GM19035 (cell line): ENCODE measurements at regions not wholly inside any gene's neighbourhood (a gene's known extent, or its start where the extent isn't known, plus 50 kb on each side); places are given as distances from the start of the nearest gene placed in this dataset.
"Not testable (repeated sequence)": the region's sequence is repeated elsewhere in the genome, so short reads cannot be mapped to it uniquely, and the experiment has no call there.

ENCODE experiments used
- ATAC-seq: cut with Tn5 transposase; IDR thresholded peaks from one replicate; pipeline ENCODE4 v1.9.1; 2021; ENCODE audit not compliant: unreplicated experiment

- no peak for ATAC-seq
Observed at GRCh38 chr3:164303894-164304293, 774.4 kb downstream of the SI start.

DNA sequence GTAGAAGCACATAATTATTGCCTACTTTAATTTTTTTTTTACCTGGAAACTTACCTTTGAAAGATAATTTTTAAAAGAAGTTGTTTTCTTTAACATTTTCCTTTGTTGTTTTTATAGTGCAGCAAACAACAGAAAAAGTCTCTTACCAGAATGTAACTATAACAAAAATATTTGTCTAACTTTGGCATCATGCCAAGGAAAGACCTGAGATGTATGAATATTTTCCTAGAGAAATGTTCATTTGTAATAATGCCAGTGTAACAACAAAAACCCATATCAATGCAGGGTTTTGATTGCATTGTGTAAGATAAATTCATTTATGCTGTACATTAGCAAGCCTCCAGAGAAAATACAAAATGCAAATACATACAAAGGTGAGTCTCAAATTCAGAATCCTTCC, 775.7 kb downstream of the SI start:
- ATAC-seq, result no peak

GRCh38 chr3:164291486-164291885, 786.8 kb downstream of the SI start:
- ATAC-seq, result not testable (repeated sequence)

DNA sequence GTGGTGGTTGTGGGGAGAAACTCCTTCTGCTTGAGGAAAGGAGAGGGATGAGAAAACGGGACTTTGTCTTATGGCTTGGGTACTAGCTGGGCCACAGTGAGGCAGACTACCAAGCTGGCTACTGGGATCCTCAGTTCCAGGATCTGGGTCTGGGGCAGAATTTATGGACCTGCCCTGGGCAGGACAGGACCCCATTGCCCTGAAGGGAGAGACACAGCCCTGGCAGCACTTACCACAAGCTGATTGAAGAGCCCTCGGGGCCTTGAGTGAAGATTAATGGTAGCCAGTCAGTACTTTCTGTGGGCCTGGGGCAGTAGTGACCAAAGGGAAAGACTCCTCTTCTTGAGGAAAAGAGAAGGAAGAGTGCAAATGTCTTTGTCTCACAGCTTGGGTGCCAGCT, 799.7 kb downstream of the SI start:
- ATAC-seq, result no peak

DNA sequence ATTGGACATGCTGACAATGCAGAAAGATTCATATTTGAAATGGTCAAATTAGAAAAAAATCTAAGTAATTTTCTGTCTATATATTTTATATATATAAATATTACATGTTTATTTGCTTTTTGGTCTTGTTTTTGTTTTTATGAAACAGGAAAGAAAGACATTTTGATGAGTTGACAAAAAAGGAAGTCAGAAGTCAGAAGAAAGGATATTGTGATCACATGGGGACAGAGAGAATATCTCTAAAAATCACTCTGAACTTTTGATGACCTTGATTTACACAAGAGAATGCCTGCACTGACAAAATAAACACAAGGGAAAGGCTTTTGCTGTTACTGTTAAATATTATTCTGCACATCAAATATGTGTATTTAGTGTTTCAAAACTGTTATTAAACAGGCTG, 811.2 kb downstream of the SI start:
- ATAC-seq, result no peak

- ATAC-seq, result no peak
Observed at GRCh38 chr3:164250923-164251322, 827.4 kb downstream of the SI start.

- no peak for ATAC-seq
Observed at GRCh38 chr3:164236851-164237250, 841.4 kb downstream of the SI start.

DNA sequence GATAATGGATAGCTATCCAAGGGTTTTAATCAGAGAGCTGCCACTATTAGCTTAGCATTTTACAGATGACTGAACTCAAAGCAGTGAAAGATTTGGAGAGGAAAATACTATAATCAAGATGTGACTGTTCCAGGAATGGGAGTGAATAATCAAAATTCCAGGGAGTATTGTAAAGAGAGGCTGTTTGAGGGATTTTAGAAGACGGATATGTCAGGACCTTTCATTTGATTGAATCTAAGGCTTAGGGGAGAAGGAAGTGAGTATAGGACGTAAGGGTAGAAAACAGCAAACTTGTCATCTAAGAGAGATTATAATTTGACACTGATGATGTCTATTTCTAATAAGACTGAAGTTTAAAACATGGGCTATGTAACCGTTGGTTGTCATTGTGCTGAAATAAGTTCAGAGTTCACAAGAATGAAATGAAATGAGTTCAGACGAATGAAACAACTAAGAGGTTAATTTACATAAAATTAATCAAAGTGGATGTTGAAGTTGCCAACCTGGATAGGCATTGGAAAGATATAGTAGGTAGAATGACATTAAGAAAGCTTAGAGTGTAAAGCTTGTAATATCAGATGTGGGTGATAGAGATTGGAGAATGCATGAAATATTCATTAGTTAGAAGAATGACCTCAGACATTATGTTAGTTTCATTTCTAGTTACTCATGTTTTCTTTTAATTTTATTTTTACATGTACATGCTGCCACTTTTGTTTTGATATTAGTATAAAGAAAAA, 842.8 kb downstream of the SI start:
- ATAC-seq, result no peak

DNA sequence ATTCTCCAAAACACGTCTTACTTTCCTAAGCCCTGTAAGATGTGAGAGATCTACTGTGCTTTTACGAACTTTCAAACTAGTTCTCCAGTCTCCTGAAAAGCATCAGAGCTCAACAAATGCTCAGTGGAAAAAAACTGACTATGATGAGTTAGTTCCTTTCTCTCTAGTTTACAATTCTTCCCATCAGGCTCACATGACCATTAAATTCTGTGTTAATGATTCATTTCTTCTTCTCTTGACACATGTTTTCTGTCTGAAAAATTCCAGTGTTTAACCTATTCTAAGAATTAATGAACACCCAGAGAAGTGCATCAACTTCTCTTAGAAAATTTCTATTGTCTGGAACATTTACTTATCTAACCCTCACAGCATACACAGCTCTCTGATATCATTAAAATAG, 844.3 kb downstream of the SI start:
- ATAC-seq, result no peak

- ATAC-seq, result no peak
Observed at GRCh38 chr3:164231718-164232117, 846.6 kb downstream of the SI start.

- ATAC-seq, result no peak
Observed at GRCh38 chr3:164230385-164231094, 847.8 kb downstream of the SI start.

GRCh38 chr3:164224126-164224525, 854.2 kb downstream of the SI start:
- no peak for ATAC-seq

- no peak for ATAC-seq
Observed at GRCh38 chr3:164222197-164222596, 856.1 kb downstream of the SI start.

GRCh38 chr3:164221297-164221696, 857.0 kb downstream of the SI start:
- ATAC-seq, result no peak

GRCh38 chr3:164209363-164209762, 868.9 kb downstream of the SI start:
- no peak for ATAC-seq

DNA sequence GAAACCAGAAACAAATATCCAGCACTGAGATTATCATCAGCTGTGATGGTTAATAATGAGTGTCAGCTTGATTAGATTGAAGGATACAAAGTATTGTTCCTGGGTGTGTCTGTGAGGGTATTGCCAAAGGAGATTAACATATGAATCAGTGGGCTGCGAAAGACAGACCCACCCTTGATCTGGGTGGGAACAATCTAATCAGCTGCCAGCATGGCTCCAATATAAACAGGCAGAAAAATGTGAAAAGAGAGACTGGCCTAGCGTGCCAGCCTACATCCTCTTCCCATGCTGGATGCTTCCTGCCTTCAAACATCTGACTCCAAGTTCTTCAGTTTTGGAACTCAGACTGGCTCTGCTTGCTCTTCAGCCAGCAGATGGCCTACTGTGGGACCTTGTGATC, 869.5 kb downstream of the SI start:
- ATAC-seq, result no peak

- no peak for ATAC-seq
Observed at GRCh38 chr3:164208048-164208447, 870.2 kb downstream of the SI start.

GRCh38 chr3:164200053-164200823, 878.1 kb downstream of the SI start:
- no peak for ATAC-seq

GRCh38 chr3:164196477-164196876, 881.8 kb downstream of the SI start:
- ATAC-seq, result no peak

GRCh38 chr3:164194842-164195241, 883.5 kb downstream of the SI start:
- no peak for ATAC-seq

DNA sequence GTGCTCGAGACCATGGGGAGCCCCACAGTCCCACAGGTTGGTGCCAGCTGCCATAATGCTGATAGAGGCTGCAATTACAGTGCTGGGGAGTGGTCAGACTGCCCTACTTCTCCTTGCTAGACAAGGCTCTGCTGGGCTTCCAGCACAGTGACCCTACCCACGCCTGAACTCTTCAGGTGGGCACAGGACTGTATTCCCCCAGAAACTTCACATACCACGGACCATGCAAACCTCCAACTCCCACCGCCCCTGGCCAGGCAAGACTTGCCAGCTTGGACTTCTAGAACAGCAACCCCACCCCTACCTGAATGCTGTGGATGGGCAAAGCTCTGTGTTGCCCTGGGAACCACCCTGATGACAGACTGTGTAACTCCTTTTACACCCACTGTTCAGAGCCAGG, 885.3 kb downstream of the SI start:
- no peak for ATAC-seq

DNA sequence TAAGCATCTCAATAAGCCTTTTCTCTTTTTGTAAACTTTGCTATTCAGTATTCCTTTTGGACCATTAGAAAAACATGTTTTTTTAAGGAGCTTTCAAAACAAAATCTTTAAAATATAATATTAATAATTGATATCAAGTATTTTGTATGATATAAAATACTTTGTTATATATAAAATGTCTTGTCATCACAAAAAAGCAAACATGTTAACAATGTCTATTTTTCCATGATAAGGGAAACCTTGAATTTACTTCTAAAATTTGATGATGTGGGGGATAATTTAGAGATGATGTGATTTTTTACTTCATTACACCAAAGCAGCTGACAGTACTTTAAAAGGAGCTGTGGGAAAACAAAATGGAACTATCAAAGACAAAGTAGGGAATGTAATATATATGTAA, 887.7 kb downstream of the SI start:
- no peak for ATAC-seq
